ENCODE measurements at regions not wholly inside any gene's neighbourhood (a gene's known extent, or its start where the extent isn't known, plus 50 kb on each side); places are given as distances from the start of the nearest gene placed in this dataset.

DNA sequence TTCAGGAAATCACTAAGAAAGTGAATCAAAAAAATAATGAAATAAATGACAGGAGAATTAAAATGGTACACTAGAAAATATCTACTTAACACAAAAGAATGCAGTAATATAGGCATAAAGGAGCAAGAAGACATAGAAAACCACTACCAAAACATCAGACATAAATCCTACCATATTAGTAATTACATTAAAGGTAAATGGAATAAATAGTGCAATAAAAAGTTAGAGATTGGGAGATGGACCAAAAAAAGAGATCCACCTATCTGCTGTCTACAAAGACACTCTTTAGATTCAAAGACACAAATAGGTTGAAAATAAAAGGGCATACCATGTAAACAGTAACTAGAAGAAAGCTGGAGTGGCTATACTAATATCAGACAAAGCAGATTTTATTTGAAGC is 167.0 kb upstream of the SAMSN1 start:
- Histone ChIP-seq H3K9ac (ENCODE audit: low read depth in 2 of 2, low read length in 2 of 2) (no peak overlapping the region), H3K4me1 (no peaks in the 10 kb centered on the region), H3K27ac (no peak overlapping the region), H3K36me3 (no peaks in the 10 kb centered on the region), H3K4me3 (no peak overlapping the region), H3K27me3 (no peaks in the 10 kb centered on the region), H3K9me3 (no peaks in the 10 kb centered on the region)
- intact Hi-C loops (cut with DNase I) = no loop called here
- DNase-seq = no peak
- TF ChIP-seq, protein P1, sequence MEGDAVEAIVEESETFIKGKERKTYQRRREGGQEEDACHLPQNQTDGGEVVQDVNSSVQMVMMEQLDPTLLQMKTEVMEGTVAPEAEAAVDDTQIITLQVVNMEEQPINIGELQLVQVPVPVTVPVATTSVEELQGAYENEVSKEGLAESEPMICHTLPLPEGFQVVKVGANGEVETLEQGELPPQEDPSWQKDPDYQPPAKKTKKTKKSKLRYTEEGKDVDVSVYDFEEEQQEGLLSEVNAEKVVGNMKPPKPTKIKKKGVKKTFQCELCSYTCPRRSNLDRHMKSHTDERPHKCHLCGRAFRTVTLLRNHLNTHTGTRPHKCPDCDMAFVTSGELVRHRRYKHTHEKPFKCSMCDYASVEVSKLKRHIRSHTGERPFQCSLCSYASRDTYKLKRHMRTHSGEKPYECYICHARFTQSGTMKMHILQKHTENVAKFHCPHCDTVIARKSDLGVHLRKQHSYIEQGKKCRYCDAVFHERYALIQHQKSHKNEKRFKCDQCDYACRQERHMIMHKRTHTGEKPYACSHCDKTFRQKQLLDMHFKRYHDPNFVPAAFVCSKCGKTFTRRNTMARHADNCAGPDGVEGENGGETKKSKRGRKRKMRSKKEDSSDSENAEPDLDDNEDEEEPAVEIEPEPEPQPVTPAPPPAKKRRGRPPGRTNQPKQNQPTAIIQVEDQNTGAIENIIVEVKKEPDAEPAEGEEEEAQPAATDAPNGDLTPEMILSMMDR (IDR thresholded peaks at IDR 0.05) = no peak

DNA sequence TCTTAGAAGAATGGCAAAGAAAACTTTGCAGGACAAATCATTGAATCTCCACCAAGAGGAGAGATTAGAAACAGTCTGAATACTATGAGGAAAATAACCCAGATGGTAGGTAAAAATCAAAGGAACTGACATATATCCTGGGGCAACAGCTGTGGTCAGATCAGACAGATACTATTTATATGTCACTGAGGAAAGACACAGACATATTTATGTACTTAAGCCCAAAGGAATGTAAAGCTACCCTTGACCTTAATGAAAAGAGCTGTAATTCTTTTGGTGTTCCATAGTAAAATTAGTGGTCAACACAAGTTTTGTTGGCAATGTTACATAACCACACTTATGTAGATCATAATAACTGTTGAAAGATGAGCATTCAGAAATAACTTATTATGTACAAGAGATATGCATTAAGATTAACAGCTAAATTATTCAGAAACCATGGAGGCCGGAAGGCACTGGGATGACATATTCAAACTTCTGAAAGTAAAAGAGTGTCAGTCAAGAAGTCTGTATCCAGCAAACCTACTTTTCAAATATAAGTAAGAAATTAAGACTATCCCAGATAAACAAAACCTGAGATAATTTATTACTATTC is 166.1 kb upstream of the SAMSN1 start:
- no peak overlapping the region for H3K4me3 ChIP-seq
- no peak overlapping the region for H3K9ac ChIP-seq (ENCODE audit: low read depth in 2 of 2, low read length in 2 of 2)
- no peaks in the 10 kb centered on the region for H3K36me3 ChIP-seq
- no peak overlapping the region for H3K27ac ChIP-seq
- intact Hi-C loops (cut with DNase I) = no loop called here
- no peak for DNase-seq
- no peaks in the 10 kb centered on the region for H3K4me1 ChIP-seq
- H3K9me3 ChIP-seq = no peaks in the 10 kb centered on the region
- no peaks in the 10 kb centered on the region for H3K27me3 ChIP-seq
- TF ChIP-seq, protein P1 (IDR thresholded peaks at IDR 0.05) = no peak

DNA sequence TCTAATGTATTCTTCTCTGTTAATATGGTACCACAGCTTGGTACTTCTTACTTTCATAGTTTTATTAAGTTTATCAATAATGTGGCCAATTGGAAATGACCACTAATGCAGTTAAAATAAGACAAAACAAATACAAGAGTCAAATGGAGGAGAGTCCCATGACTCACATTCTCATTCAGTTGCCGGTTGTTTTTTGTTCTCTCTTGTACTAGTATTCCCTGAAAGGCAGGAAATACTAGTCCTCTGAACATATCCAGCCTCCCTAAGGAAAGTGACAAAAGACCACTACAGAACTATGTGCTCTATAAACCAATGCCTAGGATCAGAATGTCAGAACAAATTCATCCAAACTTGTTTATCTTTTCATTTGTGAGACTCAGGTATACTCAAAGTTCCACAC is 165.2 kb upstream of the SAMSN1 start:
- no peaks in the 10 kb centered on the region for H3K36me3 ChIP-seq
- H3K9ac ChIP-seq (ENCODE audit: low read depth in 2 of 2, low read length in 2 of 2) = no peak overlapping the region
- intact Hi-C loops (cut with DNase I) = no loop called here
- no peak for DNase-seq
- no peak overlapping the region for H3K27ac ChIP-seq
- H3K9me3 ChIP-seq = no peaks in the 10 kb centered on the region
- H3K27me3 ChIP-seq = no peaks in the 10 kb centered on the region
- H3K4me3 ChIP-seq = no peak overlapping the region
- no peaks in the 10 kb centered on the region for H3K4me1 ChIP-seq
- TF ChIP-seq, protein P1 (IDR thresholded peaks at IDR 0.05) = no peak

- H3K9me3 ChIP-seq = no peaks in the 10 kb centered on the region
- H3K9ac ChIP-seq (ENCODE audit: low read depth in 2 of 2, low read length in 2 of 2) = no peak overlapping the region
- no peak overlapping the region for H3K4me3 ChIP-seq
These were observed 161.5 kb upstream of the SAMSN1 start for GRCh38 chr21:14707511-14708020.

GRCh38 chr21:14706712-14707510 is 160.8 kb upstream of the SAMSN1 start:
- TF ChIP-seq, protein P1 (IDR thresholded peaks at IDR 0.05) = no peak
- Histone ChIP-seq H3K4me1 (no peaks in the 10 kb centered on the region), H3K36me3 (no peaks in the 10 kb centered on the region), H3K4me3 (no peak overlapping the region), H3K27me3 (no peaks in the 10 kb centered on the region), H3K9ac (ENCODE audit: low read depth in 2 of 2, low read length in 2 of 2) (no peak overlapping the region), H3K9me3 (no peaks in the 10 kb centered on the region), H3K27ac (no peak overlapping the region)
- no peak for DNase-seq
- intact Hi-C loops (cut with DNase I) = no loop called here

More at GRCh38 chr21:14707511-14708020, 161.5 kb upstream of the SAMSN1 start:
- Histone ChIP-seq H3K4me1 (no peaks in the 10 kb centered on the region), H3K27ac (no peak overlapping the region), H3K36me3 (no peaks in the 10 kb centered on the region), H3K27me3 (no peaks in the 10 kb centered on the region)
- intact Hi-C loops (cut with DNase I) = no loop called here
- no peak for DNase-seq
- TF ChIP-seq, protein P1 (IDR thresholded peaks at IDR 0.05) = no peak

Data from colonic mucosa (tissue), 4 donors.